HG02759 (cell line): ENCODE measurements at regions not wholly inside any gene's neighbourhood (a gene's known extent, or its start where the extent isn't known, plus 50 kb on each side); places are given as distances from the start of the nearest gene placed in this dataset.

ENCODE experiments used
- ATAC-seq: cut with Tn5 transposase; IDR thresholded peaks from one replicate; pipeline ENCODE4 v1.9.1; 2021; ENCODE audit warnings: mild to moderate bottlenecking, moderate library complexity; ENCODE audit not compliant: unreplicated experiment

GRCh38 chr10:29767968-29768367, 133.2 kb upstream of the SVIL start:
- ATAC-seq: no peak

DNA sequence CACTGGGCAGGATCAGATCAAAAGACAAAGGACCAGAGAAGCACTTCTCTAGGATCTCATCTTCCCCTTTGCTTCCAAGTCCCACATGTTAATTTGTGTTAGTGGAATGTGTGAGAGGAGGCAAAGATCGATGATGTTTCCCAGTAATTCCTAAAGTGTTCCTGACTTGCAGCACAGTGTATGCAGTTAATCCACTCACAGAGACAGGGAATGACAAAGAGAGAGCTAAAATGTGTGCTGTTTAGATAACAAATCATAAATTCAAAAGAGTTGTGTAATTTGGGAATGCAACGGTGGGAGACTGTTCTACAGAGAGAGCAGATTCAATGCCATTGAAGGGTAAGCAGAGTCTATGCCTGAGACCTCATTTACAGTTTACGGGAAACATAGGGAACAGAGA, 132.0 kb upstream of the SVIL start:
- no peak for ATAC-seq

GRCh38 chr10:29765330-29765729, 130.6 kb upstream of the SVIL start:
- ATAC-seq: no peak

DNA sequence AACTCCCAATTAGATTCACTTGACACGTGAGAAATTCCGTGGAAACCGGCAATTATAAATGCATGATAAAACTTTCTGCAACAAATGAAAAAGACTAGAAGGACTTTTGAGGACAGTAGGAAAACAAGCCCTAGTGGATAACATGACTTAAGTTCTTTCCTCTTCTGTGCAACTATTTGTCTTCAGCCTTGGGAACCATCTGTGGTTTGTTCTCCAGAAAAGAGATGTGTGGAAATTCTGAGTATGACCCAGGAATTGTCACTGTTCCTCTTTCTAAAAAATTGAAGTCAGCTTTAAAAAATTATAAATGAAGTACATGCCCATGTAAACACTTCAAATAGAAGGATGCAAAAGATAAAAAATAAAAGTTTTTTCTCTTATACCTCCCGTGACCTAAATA, 128.6 kb upstream of the SVIL start:
- ATAC-seq: no peak

GRCh38 chr10:29761916-29762315, 127.1 kb upstream of the SVIL start:
- no peak for ATAC-seq

- ATAC-seq: no peak
Measured at GRCh38 chr10:29760138-29760900, 125.5 kb upstream of the SVIL start.

DNA sequence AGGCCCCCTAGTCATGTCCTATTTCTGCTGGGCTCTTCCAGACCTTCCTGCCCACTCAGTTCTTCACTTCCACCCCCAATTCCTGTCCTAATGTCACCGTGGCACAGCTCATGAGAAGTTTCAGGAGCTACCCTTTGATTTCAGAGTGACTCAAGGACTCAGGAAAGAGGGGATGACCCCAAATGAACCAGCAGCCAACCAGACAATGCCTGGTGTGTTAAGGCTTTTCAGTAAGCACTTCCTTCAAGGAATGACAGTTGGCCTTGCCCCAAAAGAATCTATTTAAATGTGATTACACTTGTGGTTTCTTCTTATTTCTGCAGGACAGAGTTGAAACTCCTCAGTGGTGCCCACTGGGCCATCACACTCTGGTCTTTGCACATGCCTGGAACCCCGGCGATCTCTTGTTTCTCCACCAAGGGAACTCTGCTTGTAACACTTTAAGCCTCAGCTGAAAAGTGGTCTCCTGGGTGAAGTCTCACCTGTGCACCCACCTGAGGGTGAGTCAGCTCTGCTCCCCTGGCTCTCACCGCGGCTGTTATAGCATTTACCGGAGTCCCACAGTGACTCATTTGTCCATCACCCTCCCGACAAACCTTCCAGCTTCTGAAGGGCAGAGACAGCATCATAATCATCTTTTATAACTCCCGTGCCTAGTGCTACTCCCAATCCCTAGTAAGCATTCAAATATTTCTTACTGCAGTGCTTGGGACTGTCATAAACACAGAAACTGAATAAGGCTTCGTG, 123.0 kb upstream of the SVIL start:
- no peak for ATAC-seq

DNA sequence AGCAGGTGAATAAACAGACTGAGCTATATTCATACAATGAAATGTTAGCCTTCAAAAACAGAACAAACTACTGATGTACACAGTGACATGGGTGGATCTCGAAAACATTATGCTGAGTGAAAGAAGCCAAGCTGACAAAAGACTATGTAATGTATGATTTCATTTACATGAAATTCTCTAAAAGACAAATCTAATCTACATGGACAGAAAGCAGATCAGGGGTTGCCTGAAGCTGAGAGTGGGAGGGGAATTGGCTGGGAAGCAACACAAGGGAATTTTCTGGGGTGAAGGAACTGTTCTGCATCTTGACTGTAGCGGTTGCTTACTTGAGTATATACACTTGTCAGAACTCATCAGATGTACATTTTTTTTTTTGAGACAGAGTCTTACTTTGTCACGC, 121.7 kb upstream of the SVIL start:
- no peak for ATAC-seq

GRCh38 chr10:29753283-29753682, 118.5 kb upstream of the SVIL start:
- ATAC-seq: no peak

DNA sequence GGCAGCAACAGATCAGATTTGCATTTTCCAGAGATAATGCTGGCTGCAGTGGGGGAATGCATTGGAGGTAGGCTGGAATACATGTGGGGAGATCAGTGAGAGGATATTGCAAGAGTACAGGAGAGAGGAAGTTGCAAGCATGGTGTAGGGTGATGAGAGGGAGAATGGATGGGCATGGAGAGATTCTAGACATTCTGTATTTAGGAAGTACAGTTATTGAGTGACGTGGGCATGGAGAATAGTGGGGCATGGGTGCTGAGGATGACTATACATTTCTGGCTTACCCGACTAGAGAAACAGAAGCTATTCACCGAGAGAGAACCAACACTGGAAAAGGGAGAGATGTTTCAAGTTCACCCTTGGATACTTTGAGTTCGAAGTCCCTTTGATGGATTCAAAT, 116.9 kb upstream of the SVIL start:
- ATAC-seq: no peak

DNA sequence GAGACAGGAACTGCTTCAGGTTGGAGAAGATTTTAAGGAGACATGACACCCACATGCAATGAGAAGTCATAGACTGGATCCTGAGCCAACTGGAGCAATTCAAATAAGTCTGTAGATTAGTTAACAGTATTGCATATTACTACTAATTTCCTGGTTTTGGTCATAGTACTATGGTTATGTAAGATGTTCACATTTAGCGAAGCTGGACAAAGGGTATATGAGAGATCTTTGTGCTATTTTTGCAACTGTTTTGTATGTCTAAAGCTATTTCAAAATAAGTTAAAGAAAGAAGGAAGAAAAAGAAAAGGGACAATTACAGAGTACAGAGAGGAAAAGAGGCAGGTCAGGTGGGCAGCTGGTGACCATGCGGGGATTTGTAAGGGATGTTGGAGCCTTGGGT, 116.5 kb upstream of the SVIL start:
- ATAC-seq: no peak

DNA sequence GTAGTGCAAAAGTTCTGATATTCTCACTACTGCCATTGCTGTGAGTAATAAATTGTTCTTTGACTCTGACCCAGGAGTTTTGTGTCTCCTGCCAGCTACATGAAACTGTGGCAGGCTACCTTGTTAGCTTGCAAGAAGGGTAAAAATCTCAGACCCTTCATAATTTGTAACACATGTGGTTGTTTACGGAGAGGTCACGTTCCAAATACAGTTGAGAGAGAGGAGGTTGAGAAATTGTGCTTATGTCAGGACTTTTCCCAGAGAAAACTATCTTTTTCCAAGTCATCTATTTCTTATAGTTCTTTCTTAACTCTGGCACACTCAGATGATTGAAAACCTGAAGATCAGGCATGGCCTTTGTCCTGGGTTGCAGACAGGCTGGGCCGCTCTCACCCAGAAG, 114.4 kb upstream of the SVIL start:
- ATAC-seq: no peak

- no peak for ATAC-seq
Measured at GRCh38 chr10:29748109-29748650, 113.4 kb upstream of the SVIL start.

DNA sequence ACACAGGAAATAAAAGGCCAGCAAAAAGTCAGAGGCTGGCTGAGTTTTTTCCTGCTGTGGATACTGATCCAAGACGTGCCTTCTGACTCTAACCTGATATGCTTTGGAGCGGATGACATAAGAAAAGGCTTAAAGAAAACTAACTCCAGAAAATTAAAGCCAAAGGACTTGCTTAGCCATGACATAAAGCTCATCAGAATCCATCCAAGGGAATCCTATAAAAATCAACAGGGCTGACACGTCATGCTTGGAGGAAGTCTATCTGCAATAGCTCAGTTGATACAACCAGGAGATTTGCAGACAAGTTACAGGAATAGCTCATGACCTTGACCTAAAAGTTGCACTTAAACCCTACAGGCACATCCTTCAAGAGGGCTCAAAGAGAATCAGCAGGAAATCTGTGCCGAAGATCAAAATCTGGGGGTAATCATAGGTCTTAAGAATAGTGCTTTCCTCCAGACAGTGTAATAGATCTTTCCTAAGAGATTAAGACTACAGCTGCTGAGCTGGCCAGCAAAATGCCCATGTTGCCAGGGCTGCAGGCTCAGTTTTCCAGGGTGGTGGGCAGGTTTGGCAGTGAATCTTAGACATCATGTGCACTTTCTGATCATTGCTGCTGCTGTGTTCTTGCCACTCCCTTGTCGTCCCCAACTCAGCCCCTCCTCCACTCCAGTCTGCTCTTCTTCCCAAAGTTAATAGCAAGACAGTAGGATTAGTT, 111.5 kb upstream of the SVIL start:
- ATAC-seq: no peak

GRCh38 chr10:29740981-29741545, 106.3 kb upstream of the SVIL start:
- ATAC-seq: no peak

GRCh38 chr10:29738341-29738740, 103.6 kb upstream of the SVIL start:
- ATAC-seq: no peak

DNA sequence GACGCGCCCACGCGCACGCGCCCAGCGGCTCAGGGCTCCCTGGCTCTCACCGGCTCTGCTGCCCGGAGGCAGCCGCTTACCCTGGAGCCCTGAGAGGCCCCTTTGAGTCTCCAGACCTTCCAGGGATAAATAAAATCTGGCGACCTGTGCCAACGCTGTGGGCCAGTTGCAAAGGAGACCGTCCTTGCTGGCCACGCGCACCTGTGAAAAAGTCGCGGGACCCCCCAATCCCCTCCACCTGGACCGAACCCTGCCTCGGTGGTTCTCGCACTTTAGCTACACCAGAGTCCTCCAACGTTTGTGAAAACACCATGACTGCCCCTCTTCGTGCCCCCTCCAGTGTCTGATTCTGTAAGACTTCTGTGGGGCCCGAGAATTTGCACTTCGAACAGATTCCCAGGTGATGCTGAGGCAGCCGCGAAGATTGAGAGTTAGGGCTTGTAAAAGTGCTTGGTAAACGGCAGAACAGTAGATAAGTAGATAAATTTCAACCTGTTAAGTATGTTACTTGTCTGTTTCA, 102.4 kb upstream of the SVIL start:
- ATAC-seq: no peak

DNA sequence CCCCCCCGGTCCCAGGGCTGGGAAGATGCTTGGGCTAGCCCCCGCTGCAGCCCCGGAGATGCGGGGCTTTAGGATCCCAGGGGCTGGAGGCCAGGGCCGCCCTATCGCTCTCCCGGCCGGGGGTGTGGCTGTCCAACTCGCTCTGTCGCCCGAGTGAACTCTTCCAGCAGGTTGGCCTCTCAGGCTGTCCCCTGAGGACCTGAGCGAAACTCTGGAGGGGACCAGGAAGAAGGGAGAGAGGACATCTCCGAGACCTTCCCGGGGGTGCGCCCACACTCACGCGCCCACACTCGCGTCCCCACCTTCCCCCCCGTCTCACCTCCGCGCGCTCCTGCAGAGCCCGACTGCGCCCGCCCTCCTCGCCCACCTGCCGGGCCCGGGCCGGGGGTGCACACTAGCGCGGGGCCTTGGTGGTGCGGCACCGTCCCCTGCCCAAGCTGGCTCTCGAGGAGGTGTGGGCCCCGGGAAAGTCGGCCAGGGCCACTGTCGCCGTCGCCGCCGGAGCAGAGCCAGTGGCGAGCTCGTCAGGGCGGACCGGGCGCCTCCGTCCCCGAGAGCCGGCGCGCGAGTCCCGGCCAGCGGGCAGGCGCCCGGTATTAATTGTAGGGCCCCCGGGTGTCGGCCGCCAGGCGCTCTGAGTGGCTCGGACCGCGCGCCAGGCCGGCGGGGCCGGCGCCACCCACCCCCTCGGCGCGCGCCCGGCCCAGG, 101.7 kb upstream of the SVIL start:
- ATAC-seq: no peak

DNA sequence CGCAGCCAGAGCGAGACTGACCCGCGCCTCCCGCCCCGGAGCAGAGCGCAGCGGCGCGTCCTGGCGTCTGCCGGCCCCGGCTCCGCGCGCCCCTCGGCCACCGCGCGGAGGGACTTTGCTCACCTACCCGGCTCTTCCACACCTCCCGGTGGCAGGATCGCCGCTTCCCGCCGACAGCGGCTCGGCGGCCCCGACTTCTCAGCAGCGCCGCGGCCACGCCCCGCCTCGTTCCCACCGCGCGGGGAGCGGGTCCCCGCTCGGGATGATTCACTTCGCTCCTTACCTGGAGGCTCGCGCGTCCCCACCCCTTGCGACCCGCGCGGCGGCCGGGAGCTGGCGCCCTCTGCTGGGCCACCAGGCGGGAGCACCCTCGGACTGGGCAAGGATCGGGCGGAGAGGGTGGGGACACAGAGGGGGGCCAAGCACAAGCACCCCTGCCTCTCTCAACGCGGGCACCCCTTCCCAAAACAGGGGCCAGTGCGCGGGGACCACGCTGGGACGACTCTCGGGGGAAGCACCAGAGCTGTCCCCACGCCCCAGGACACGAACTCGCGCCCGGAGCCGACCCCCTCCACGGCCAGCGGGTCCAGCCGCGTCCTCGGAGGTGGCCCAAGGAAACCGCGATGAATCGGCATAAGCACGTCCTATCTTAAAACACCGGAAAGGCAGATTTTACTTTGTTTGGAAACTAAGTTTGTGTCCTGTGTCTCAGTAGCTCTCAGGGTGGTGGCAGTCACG, 101.0 kb upstream of the SVIL start:
- ATAC-seq: peak; percentile 89
